Urothelium cell line (cell line): ENCODE measurements at regions not wholly inside any gene's neighbourhood (a gene's known extent, or its start where the extent isn't known, plus 50 kb on each side); places are given as distances from the start of the nearest gene placed in this dataset.
A peak's percentile ranks its signal among the peaks of the same experiment; 100 is the strongest.

Source experiments
- DNase-seq: peaks from one replicate; pipeline ENCODE4 v3.0.0; 2011; ENCODE audit warnings: low spot score, mixed read lengths
- FAIRE-seq: peaks from 2 replicates; lab custom pipeline; 2011; peaks lifted over from hg19 to GRCh38; lab: Jason Lieb, UNC

- no peak for FAIRE-seq
- no peak for DNase-seq
These were observed 1011.8 kb upstream of the ARRDC3 start for GRCh38 chr5:92394936-92395335.

DNA sequence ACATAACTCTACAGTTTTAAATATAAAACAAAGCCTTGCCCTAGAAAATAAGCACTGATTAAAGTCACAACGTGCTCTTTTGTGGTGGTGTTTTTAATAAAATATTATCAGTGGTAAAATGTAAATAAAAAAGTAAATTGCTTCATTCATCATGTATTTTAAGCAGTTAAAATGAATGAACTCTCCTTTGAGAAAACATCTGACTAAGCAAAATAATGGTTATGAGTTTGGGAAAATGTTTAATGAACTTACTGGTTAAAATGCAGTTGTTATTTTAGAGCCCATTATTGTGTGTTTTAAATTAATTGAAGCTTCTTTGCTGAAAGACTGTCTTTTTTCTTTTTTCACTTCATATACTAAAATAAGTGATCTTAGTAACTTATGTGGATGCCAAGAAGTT, 1007.5 kb upstream of the ARRDC3 start:
- FAIRE-seq (no peak), DNase-seq (no peak)

GRCh38 chr5:92380069-92380770, 997.1 kb upstream of the ARRDC3 start:
- DNase-seq (no peak), FAIRE-seq (no peak)

- FAIRE-seq, result no peak
These were observed 996.0 kb upstream of the ARRDC3 start for GRCh38 chr5:92378966-92379611.

DNA sequence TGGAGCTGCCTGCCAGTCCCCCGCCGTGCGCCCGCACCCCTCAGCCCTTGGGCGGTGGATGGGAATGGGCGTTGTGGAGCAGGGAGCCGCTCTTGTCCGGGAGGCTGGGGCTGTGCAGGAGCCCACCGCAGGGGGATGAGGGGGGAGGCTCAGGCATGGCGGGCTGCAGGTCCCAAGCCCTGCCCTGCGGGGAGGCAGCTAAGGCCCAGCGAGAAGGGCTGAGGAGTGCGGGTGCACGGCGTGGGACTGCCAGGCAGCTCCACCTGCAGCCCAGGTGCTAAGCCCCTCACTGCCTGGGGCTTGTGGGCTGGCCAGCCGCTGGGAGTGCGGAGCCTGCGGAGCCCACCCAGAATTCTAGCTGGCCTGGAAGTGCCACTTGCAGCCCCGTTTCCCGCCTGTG, 991.7 kb upstream of the ARRDC3 start:
- no peak for DNase-seq
- no peak for FAIRE-seq

More at GRCh38 chr5:92378966-92379611, 996.0 kb upstream of the ARRDC3 start:
- no peak for DNase-seq

- FAIRE-seq (no peak), DNase-seq (no peak)
These were observed 989.6 kb upstream of the ARRDC3 start for GRCh38 chr5:92372766-92373165.

DNA sequence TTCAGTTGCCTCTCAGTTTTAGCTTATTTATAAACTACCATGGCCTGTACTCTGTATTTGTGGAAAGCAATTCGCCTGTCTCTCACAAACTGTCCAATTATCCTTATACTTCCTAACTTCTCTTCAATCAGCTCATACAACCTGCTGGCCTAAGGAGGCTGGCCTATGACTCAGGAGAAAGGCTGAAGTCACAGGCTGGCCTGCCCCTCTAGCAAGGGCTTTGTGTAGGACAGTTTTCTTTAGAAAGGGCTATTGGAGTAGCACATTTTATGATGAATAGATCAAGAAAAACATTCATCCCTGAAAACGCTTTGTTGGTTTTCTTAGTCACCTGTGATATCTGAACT, 988.7 kb upstream of the ARRDC3 start:
- no peak for DNase-seq
- FAIRE-seq, result no peak

DNA sequence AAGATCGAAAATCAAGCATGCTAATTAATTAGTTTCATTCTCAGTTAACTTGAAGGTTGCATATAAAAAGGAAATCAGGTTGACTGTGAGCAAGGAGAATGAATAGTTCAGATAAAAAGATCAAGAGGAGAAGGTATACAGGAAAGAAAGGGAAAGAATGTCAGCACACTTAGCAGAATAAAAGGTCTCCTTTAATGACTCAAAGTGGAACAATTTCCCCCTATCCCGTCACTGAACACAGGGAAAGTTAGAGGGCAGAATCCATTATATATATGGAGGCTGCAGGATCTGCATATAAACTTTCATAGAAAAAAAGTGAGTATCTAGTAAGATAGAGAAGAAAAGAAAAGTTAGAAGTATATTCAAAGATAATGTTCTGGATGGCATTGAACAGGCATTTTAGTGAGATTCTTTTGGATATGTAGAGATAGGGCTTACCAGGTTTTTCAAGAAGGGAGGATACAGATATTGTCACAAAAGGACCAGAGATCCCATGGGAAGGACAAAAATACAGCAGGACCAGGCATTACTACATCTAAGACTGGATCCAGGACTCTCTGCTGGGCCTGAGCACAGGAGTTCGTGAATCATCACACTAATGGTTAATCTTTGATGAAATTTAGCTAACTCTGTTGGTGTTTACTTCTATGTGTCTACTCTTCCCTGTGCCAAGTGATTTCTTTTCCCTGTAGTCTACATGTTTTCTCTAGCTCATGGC, 988.2 kb upstream of the ARRDC3 start:
- FAIRE-seq, result no peak
- DNase-seq, result no peak

DNA sequence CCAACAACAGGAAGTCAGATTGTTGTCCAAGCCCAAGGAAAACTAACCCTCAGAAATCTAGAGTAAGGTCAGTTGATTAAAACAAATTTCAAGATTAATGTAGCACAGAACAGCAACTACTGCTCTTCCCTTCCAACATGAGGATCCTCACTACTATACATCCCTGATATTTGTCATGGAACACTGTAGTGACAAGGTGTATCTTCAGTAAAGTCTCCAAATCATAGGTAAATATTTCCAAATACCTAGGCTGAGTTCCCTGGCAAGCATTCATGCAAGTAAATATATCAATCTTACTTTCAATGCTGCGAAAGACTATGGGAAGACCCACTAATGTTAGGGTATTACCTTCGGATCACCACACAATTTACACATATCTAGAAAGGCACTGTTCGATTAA, 986.9 kb upstream of the ARRDC3 start:
- no peak for DNase-seq
- FAIRE-seq, result no peak

GRCh38 chr5:92369587-92369986, 986.5 kb upstream of the ARRDC3 start:
- FAIRE-seq, result no peak

DNA sequence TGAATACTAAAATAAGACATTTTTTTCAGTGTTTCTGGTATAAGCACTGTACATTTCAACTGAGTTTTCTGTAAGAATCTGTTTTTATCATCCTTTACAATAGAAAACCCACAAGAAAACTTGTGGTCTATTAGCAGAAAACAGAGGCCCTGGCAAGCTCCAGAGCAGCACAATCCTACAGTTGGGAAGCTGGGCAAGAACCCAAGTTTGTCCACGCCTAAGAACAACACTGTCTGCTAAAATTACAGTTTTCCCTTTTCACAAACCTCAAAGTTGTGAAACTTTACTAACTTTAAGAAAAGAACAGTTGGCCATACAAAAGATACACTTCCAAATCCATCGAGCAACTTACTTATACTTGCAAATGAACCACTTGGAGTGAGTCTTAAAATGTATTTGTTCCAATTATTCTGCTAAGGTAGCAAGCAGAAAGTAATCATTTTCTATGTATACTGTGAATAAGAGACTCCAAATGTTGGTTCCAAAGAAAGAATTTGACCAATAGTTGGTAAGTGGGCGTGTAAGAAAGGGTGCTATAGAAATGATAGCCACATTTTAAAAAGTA, 982.0 kb upstream of the ARRDC3 start:
- FAIRE-seq, result no peak
- DNase-seq, result no peak

More at GRCh38 chr5:92369587-92369986, 986.5 kb upstream of the ARRDC3 start:
- DNase-seq, result no peak

DNA sequence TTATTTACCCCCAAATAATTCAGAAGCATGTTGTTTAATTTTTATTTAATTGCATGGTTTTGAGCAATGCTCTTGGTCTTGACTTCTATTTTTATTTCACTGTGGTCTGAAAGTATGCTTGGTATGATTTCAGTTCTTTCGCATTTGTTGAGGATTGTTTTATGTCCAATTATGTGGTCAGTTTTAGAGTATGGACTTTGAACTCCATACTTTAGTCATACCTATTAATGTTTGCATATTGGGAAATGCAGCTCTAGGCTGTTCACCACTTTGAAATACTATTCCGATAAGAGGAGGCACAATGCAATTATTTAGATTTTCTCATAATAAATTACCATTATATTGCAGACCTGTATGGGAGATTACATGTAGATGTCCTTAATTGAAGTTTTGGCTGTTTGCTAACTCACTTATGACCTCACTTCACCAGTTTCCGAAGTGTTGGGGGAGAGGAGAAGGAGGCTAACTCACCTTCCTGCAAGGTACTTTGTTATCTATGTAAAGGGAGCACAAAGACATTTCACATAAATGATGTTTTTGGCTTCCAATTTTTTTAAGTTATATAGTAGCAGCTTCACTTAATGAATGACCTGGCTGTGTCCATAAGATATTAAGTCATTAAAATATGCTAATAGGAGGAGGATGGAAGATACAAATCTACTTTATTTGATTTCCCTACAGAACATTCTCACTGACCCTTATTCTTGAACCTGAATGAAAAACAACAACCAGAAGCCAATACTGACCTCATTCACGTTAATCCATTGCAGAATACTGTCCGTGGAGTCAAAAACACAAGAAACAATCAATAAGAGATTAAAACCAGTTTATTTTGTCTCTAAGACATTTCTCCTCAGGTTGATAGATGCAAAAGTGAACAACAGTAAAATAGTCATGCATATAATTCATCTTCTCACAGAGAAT, 970.3 kb upstream of the ARRDC3 start:
- DNase-seq (no peak), FAIRE-seq (no peak)

GRCh38 chr5:92337772-92338234, 954.7 kb upstream of the ARRDC3 start:
- DNase-seq, result no peak
- FAIRE-seq, result no peak

DNA sequence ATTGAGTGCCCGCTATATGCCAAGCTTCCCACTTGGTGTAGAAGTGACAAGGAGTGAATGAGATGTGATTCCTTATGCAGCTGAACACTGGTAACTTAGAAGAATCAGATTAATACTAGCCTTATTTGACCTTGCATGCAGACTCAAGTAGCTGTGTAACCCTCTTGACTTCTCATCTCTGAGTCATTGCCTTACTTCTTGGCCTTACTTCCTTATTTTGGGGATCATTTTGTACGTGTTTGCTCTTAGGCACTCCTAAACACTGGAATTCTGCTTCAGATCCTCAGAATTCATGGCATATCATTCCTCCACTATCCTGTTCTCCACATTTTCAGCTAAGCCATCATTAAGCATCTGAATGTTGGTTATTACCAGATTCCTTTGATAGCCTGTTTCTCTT, 948.9 kb upstream of the ARRDC3 start:
- DNase-seq (no peak), FAIRE-seq (no peak)

DNA sequence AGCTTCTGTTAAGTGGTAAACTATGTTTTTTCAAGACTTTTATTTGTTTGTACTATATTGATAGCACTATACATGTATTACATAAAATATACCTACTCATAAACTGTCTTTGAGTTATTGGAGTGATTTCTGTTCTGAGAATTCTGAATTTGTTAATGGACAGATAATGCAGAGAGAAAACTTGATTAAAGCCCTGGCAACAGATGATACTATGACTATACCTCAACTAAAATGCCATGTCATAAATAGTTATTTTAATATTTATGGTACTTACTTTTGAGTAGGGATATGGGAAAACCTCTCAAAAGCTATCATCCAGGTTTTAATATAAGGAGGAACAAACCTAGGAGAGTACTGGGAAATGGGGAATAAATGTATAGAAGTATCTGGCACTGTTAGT, 947.2 kb upstream of the ARRDC3 start:
- no peak for DNase-seq
- no peak for FAIRE-seq

- DNase-seq (no peak), FAIRE-seq (no peak)
These were observed 946.6 kb upstream of the ARRDC3 start for GRCh38 chr5:92329759-92330158.

- FAIRE-seq (no peak), DNase-seq (no peak)
These were observed 945.6 kb upstream of the ARRDC3 start for GRCh38 chr5:92328584-92329259.

GRCh38 chr5:92320446-92320845, 937.3 kb upstream of the ARRDC3 start:
- FAIRE-seq (no peak), DNase-seq (no peak)

DNA sequence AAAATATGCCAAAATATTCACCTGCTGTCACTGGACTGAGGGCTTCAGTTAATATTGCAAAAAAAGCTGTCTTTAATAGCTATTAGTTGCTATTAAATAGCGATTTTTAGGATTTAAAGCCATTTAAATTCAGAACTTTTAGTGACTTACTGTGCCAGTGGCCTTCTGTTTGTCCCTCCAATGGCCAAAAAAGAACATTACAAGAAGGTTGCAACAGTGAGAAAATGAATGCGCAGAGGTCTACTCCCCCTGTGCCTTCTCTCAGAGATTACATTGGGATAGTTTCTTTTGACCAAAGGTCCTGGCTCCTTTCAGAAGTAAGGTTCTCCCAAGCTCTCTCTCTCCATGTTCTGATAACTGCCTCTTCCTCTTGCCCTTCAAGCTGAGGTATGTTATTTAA, 930.3 kb upstream of the ARRDC3 start:
- FAIRE-seq (no peak), DNase-seq (no peak)

- DNase-seq (peak; percentile 8), FAIRE-seq (no peak)
These were observed 926.3 kb upstream of the ARRDC3 start for GRCh38 chr5:92309336-92309991.
